CD4-positive, alpha-beta T cell treated with Interleukin-6 for 4 hours (primary cell): ENCODE measurements at regions not wholly inside any gene's neighbourhood (a gene's known extent, or its start where the extent isn't known, plus 50 kb on each side); places are given as distances from the start of the nearest gene placed in this dataset.
"Not testable (repeated sequence)": the region's sequence is repeated elsewhere in the genome, so short reads cannot be mapped to it uniquely, and the experiment has no call there.

Experiments used
- DNase-seq: peaks from one replicate; pipeline ENCODE4 v3.0.0-alpha.2; 2020; ENCODE audit warnings: mixed read lengths

GRCh38 chr3:159668990-159669476, 319.6 kb upstream of the IL12A start:
- DNase-seq, result no peak

- DNase-seq, result no peak
Measured at GRCh38 chr3:159669766-159670165, 318.9 kb upstream of the IL12A start.

- no peak for DNase-seq
Measured at GRCh38 chr3:159672728-159673688, 315.6 kb upstream of the IL12A start.

GRCh38 chr3:159674583-159674982, 314.1 kb upstream of the IL12A start:
- DNase-seq, result no peak

GRCh38 chr3:159675285-159675684, 313.4 kb upstream of the IL12A start:
- no peak for DNase-seq

- no peak for DNase-seq
Measured at GRCh38 chr3:159679900-159680299, 308.7 kb upstream of the IL12A start.

- DNase-seq, result not testable (repeated sequence)
Measured at GRCh38 chr3:159681717-159682116, 306.9 kb upstream of the IL12A start.

- DNase-seq, result no peak
Measured at GRCh38 chr3:159685801-159686200, 302.8 kb upstream of the IL12A start.

- no peak for DNase-seq
Measured at GRCh38 chr3:159693226-159693625, 295.4 kb upstream of the IL12A start.

GRCh38 chr3:159711560-159712333, 276.9 kb upstream of the IL12A start:
- no peak for DNase-seq

GRCh38 chr3:159721324-159721723, 267.3 kb upstream of the IL12A start:
- DNase-seq, result no peak

GRCh38 chr3:159723295-159723694, 265.3 kb upstream of the IL12A start:
- no peak for DNase-seq

GRCh38 chr3:159724627-159725026, 264.0 kb upstream of the IL12A start:
- DNase-seq, result no peak

GRCh38 chr3:159726231-159726964, 262.2 kb upstream of the IL12A start:
- no peak for DNase-seq

- no peak for DNase-seq
Measured at GRCh38 chr3:159727506-159727905, 261.1 kb upstream of the IL12A start.

GRCh38 chr3:159731254-159731653, 257.4 kb upstream of the IL12A start:
- DNase-seq, result no peak

- no peak for DNase-seq
Measured at GRCh38 chr3:159732172-159733111, 256.2 kb upstream of the IL12A start.

- no peak for DNase-seq
Measured at GRCh38 chr3:159733194-159733860, 255.3 kb upstream of the IL12A start.

- DNase-seq, result no peak
Measured at GRCh38 chr3:159734681-159735080, 254.0 kb upstream of the IL12A start.

- no peak for DNase-seq
Measured at GRCh38 chr3:159739166-159739565, 249.5 kb upstream of the IL12A start.

GRCh38 chr3:159739969-159740368, 248.7 kb upstream of the IL12A start:
- DNase-seq, result no peak
